OCI-LY1 (cell line): ENCODE measurements at regions not wholly inside any gene's neighbourhood (a gene's known extent, or its start where the extent isn't known, plus 50 kb on each side); places are given as distances from the start of the nearest gene placed in this dataset.
"Not testable (repeated sequence)": the region's sequence is repeated elsewhere in the genome, so short reads cannot be mapped to it uniquely, and the experiment has no call there.

ENCODE experiments used
- H2AFZ ChIP-seq: fragments of 200-600 bp; sonication (generic), shearing (Covaris generic); 2 replicates; pipeline ENCODE4 v1.6.0; 2014; ENCODE audit warnings: antibody characterized with exemption, mild to moderate bottlenecking, low read length
- H3F3A ChIP-seq: fragments of 200-600 bp; sonication (generic), shearing (Covaris generic); 2 replicates; pipeline ENCODE4 v1.6.0; 2014; ENCODE audit warnings: mild to moderate bottlenecking, antibody characterized with exemption, low read length, moderate library complexity; ENCODE audit not compliant: insufficient read depth
- H3K27ac ChIP-seq: fragments of 200-600 bp; sonication (generic); 2 replicates; pipeline ENCODE4 v1.5.1; 2014; ENCODE audit warnings: low read length, mixed run types, mild to moderate bottlenecking, low read depth; ENCODE audit not compliant: poor library complexity, severe bottlenecking
- H3K27me3 ChIP-seq: fragments of 200-600 bp; sonication (generic); 2 replicates; pipeline ENCODE4 v1.6.0; 2014; ENCODE audit warnings: antibody characterized with exemption, mild to moderate bottlenecking, low read length, moderate library complexity; ENCODE audit not compliant: insufficient read depth
- H3K36me3 ChIP-seq: fragments of 200-600 bp; sonication (generic); 2 replicates; pipeline ENCODE4 v1.6.1; 2014; ENCODE audit warnings: mild to moderate bottlenecking, antibody characterized with exemption, low read length, moderate library complexity, mixed read lengths; ENCODE audit not compliant: insufficient read depth
- H3K4me1 ChIP-seq: fragments of 200-600 bp; sonication (generic); 2 replicates; pipeline ENCODE4 v1.5.1; 2014; ENCODE audit warnings: mild to moderate bottlenecking, low read length, moderate library complexity; ENCODE audit not compliant: insufficient read depth, severe bottlenecking
- H3K4me2 ChIP-seq: fragments of 200-600 bp; sonication (generic), shearing (Covaris generic); 2 replicates; pipeline ENCODE4 v1.6.1; 2014; ENCODE audit warnings: low read length
- H3K4me3 ChIP-seq: fragments of 200-600 bp; sonication (generic); 2 replicates; pipeline ENCODE4 v1.5.1; 2014; ENCODE audit warnings: low read length, low read depth, mild to moderate bottlenecking, mixed read lengths; ENCODE audit not compliant: poor library complexity, severe bottlenecking
- H3K79me2 ChIP-seq: fragments of 200-600 bp; shearing (Covaris generic); 2 replicates; pipeline ENCODE4 v1.6.1; 2016; ENCODE audit warnings: mixed run types, low read length, mixed read lengths; ENCODE audit not compliant: insufficient read depth
- H3K9ac ChIP-seq: fragments of 200-600 bp; sonication (generic), shearing (Covaris generic); 2 replicates; pipeline ENCODE4 v1.6.1; 2014; ENCODE audit warnings: mild to moderate bottlenecking, low read length, mixed read lengths
- H3K9me2 ChIP-seq: fragments of 200-600 bp; sonication (generic), shearing (Covaris generic); 2 replicates; pipeline ENCODE4 v1.6.1; 2014; ENCODE audit warnings: low read depth, mild to moderate bottlenecking, low read length, mixed read lengths
- H3K9me3 ChIP-seq: fragments of 200-600 bp; shearing (Covaris generic); 2 replicates; pipeline ENCODE4 v1.6.1; 2014; ENCODE audit warnings: low read length, mixed read lengths
- H4K20me1 ChIP-seq: fragments of 200-600 bp; sonication (generic), shearing (Covaris generic); 2 replicates; pipeline ENCODE4 v1.6.0; 2016; ENCODE audit warnings: mild to moderate bottlenecking, low read length; ENCODE audit not compliant: insufficient read depth
- EZH2 ChIP-seq: fragments of 200-600 bp; sonication (generic), shearing (Covaris generic); IDR thresholded peaks from 2 replicates; pipeline ENCODE4 v1.8.0; 2017; ENCODE audit warnings: borderline replicate concordance, mixed run types, mild to moderate bottlenecking, antibody characterized with exemption, low read length, moderate library complexity, mixed read lengths
- TF ChIP-seq, protein P1 (sequence below): fragments of 200-600 bp; sonication (generic), shearing (Covaris generic); IDR thresholded peaks from 2 replicates; pipeline ENCODE4 v1.5.1; 2017; ENCODE audit warnings: mild to moderate bottlenecking, antibody characterized with exemption, low read length, moderate library complexity, mixed read lengths

DNA sequence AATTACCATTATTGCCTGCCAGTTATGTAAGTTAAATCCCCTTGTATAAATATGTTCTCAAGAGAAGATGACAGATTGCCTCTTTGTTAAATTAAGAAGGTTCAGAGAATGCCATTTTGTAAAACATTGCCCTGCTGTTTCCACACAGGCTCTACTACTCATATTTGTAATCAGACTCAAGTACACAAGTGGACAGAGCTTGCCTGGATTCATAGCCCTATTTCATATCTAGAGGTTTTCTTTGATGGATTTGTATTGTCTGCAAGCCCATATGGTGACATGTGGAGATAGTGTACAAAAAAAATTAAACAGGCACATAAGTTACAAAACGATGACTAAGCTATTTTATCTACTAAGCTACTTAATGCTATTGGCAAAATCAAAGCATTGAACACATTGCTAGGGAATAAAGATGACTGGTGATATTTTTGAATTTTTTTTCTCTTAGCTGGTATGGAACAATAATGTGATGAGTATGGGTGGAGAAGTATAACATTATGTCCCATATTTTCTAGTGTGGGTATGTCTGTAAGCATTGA, 1286.6 kb upstream of the ALCAM start:
- no peaks in the 10 kb centered on the region for H3K9me3 ChIP-seq
- H4K20me1 ChIP-seq, result no peaks in the 10 kb centered on the region
- no peak overlapping the region for H3K27ac ChIP-seq
- no peaks in the 10 kb centered on the region for H3K79me2 ChIP-seq
- H3F3A ChIP-seq, result no peaks in the 10 kb centered on the region
- H3K36me3 ChIP-seq, result no peaks in the 10 kb centered on the region
- H3K4me3 ChIP-seq, result no peak overlapping the region
- no peak for TF ChIP-seq EZH2
- TF ChIP-seq, protein P1, sequence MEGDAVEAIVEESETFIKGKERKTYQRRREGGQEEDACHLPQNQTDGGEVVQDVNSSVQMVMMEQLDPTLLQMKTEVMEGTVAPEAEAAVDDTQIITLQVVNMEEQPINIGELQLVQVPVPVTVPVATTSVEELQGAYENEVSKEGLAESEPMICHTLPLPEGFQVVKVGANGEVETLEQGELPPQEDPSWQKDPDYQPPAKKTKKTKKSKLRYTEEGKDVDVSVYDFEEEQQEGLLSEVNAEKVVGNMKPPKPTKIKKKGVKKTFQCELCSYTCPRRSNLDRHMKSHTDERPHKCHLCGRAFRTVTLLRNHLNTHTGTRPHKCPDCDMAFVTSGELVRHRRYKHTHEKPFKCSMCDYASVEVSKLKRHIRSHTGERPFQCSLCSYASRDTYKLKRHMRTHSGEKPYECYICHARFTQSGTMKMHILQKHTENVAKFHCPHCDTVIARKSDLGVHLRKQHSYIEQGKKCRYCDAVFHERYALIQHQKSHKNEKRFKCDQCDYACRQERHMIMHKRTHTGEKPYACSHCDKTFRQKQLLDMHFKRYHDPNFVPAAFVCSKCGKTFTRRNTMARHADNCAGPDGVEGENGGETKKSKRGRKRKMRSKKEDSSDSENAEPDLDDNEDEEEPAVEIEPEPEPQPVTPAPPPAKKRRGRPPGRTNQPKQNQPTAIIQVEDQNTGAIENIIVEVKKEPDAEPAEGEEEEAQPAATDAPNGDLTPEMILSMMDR, result no peak
- H3K4me1 ChIP-seq, result no peaks in the 10 kb centered on the region
- no peaks in the 10 kb centered on the region for H3K9me2 ChIP-seq
- H3K27me3 ChIP-seq, result no peaks in the 10 kb centered on the region
- H2AFZ ChIP-seq, result no peak overlapping the region
- no peak overlapping the region for H3K9ac ChIP-seq
- H3K4me2 ChIP-seq, result no peak overlapping the region

DNA sequence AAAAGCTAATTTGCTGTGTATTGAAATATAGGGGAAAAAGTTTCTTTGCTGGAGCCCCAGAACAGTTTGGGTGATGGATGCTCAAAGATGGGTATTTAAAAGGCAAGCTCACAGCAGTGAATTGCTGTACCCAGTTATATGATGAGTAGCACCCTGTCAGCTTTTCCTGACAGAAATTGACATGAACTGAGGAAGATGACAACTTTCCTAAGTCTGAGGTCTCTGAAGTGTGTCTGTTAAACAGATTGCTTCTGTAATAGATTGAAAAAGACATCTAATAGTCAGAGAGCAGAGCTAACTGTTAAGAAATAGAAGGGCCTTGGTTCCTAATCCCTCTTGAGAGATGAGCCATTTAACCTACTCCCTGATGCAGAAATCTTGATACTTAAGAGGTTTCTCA, 1278.0 kb upstream of the ALCAM start:
- Histone ChIP-seq H3K36me3 (no peaks in the 10 kb centered on the region), H3K9me3 (no peaks in the 10 kb centered on the region)

DNA sequence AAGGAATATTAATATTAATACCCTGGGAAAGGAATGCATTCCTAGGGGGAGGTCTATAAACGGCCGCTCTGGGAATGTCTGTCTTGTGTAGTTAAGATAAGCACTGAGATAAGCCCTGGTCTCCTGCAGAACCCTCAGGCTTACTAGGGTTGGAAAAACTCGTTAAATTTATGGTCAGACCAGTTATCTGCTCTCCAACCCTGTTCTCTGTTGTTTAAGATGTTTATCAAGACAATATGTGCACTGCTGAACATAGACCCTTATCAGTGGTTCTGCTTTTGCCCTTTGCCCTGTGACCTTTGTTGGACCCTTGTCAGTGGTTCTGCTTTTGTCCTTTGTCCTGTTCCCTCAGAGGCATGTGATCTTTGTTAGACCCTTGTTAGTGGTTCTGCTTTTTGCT, 1276.7 kb upstream of the ALCAM start:
- H3K79me2 ChIP-seq, H3K9ac ChIP-seq, H3K4me2 ChIP-seq, H4K20me1 ChIP-seq, H3K9me3 ChIP-seq, H3K4me3 ChIP-seq, H2AFZ ChIP-seq, H3K9me2 ChIP-seq, H3K36me3 ChIP-seq, H3K4me1 ChIP-seq, H3K27me3 ChIP-seq, H3F3A ChIP-seq, H3K27ac ChIP-seq: not testable (repeated sequence)

More for the DNA sequence above, 1278.0 kb upstream of the ALCAM start:
- Histone ChIP-seq H2AFZ (no peak overlapping the region), H3K27me3 (no peaks in the 10 kb centered on the region), H3K79me2 (no peaks in the 10 kb centered on the region), H3K27ac (no peak overlapping the region), H3K4me3 (no peak overlapping the region), H3K9me2 (no peaks in the 10 kb centered on the region; the same call in 1 of the 2 replicates), H3F3A (no peaks in the 10 kb centered on the region), H3K4me1 (no peaks in the 10 kb centered on the region), H3K9ac (no peak overlapping the region), H3K4me2 (no peak overlapping the region), H4K20me1 (no peaks in the 10 kb centered on the region)
- TF ChIP-seq, protein P1, result no peak
- TF ChIP-seq EZH2, result no peak

DNA sequence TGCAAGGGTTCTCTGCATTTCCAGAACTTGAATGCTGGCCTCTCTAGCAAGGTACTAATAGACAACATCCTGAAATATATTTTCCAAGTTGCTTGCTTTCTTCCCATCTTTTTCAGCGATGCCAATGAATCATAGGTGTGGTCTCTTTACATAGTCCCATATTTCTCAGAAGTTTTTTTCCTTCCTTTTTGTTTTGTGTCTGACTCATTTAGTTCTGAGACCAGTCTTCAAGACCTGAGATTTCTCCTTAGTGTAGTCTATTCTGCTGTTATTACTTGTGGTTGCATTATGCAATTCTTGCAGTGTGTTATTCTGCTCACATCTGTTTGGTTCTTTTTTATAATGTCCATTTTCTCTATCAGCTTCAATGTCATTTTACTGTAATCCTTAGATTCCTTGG, 1265.0 kb upstream of the ALCAM start:
- Histone ChIP-seq H3K9me2 (no peaks in the 10 kb centered on the region), H3K4me3 (no peak overlapping the region), H3K9ac (no peak overlapping the region), H4K20me1 (no peaks in the 10 kb centered on the region), H3K27ac (no peak overlapping the region), H3K9me3 (no peaks in the 10 kb centered on the region), H3K36me3 (no peaks in the 10 kb centered on the region), H3F3A (no peaks in the 10 kb centered on the region), H3K4me2 (no peak overlapping the region), H3K4me1 (peaks cover 4% of the 10 kb centered on the region), H2AFZ (no peak overlapping the region), H3K79me2 (no peaks in the 10 kb centered on the region), H3K27me3 (no peaks in the 10 kb centered on the region)
- no peak for TF ChIP-seq EZH2
- TF ChIP-seq, protein P1, result no peak
